RWPE2 (cell line): ENCODE measurements at regions not wholly inside any gene's neighbourhood (a gene's known extent, or its start where the extent isn't known, plus 50 kb on each side); places are given as distances from the start of the nearest gene placed in this dataset.

Experiments used
- ATAC-seq: fragments of 200-7000 bp; cut with Tn5 transposase; 3 replicates; pipeline ENCODE4 v1.9.1; 2021; ENCODE audit warnings: low read depth
- DNase-seq: peaks from one replicate; pipeline ENCODE4 v3.0.0-alpha.2; 2020; ENCODE audit warnings: low spot score
- H3K27ac ChIP-seq: fragments of 450-650 bp; 2 replicates; pipeline ENCODE4 v1.5.1; 2017; ENCODE audit warnings: mild to moderate bottlenecking; ENCODE audit not compliant: poor library complexity, severe bottlenecking
- H3K27me3 ChIP-seq: fragments of 250-450 bp; sonication (Bioruptor Pico); 2 replicates; pipeline ENCODE4 v1.5.1; 2021; ENCODE audit warnings: mild to moderate bottlenecking, moderate library complexity; ENCODE audit not compliant: insufficient read depth, poor library complexity, severe bottlenecking
- H3K36me3 ChIP-seq: fragments of 250-450 bp; sonication (Bioruptor Pico); 2 replicates; pipeline ENCODE4 v1.5.1; 2020; ENCODE audit warnings: low read depth, mild to moderate bottlenecking, moderate library complexity
- H3K4me1 ChIP-seq: fragments of 250-450 bp; sonication (Bioruptor Pico); 2 replicates; pipeline ENCODE4 v1.5.1; 2021; ENCODE audit warnings: mild to moderate bottlenecking, moderate library complexity; ENCODE audit not compliant: insufficient read depth, poor library complexity, severe bottlenecking
- H3K4me3 ChIP-seq: fragments of 250-450 bp; sonication (Bioruptor Pico); 2 replicates; pipeline ENCODE4 v1.5.1; 2021; ENCODE audit warnings: mild to moderate bottlenecking, moderate library complexity; ENCODE audit not compliant: severe bottlenecking
- H3K9me3 ChIP-seq: fragments of 250-450 bp; sonication (Bioruptor Pico); 2 replicates; pipeline ENCODE4 v1.5.1; 2021; ENCODE audit warnings: mild to moderate bottlenecking, moderate library complexity; ENCODE audit not compliant: severe bottlenecking
- TF ChIP-seq, protein P1 (sequence below): fragments of 450-650 bp; IDR thresholded peaks from one replicate; pipeline ENCODE4 v1.5.1; 2017; ENCODE audit warnings: mild to moderate bottlenecking, moderate library complexity; ENCODE audit not compliant: poor library complexity, severe bottlenecking

DNA sequence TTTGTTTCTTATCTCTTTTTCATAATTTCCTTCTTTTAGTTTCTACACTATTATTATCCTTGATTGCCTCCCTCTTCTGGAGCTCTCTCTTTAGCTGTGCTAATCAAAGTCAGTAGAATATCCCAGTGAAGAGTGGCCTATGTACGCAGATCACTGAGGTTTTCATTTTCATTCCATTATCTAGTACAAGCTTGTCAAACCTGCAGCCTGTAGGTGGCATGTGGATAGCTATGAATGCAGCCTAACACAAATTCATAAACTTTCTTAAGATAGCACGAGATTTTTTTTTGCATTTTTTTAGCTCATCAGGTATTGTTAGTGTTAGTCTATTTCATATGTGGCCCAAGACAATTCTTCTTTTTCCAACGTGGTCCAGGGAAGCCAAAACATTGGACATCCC is 825.7 kb upstream of the MAP3K7 start:
- Histone ChIP-seq H3K4me1 (no peaks in the 10 kb centered on the region), H3K27ac (no peak overlapping the region), H3K9me3 (no peaks in the 10 kb centered on the region), H3K4me3 (no peak overlapping the region), H3K36me3 (no peaks in the 10 kb centered on the region), H3K27me3 (peaks cover 4% of the 10 kb centered on the region)
- TF ChIP-seq, protein P1, sequence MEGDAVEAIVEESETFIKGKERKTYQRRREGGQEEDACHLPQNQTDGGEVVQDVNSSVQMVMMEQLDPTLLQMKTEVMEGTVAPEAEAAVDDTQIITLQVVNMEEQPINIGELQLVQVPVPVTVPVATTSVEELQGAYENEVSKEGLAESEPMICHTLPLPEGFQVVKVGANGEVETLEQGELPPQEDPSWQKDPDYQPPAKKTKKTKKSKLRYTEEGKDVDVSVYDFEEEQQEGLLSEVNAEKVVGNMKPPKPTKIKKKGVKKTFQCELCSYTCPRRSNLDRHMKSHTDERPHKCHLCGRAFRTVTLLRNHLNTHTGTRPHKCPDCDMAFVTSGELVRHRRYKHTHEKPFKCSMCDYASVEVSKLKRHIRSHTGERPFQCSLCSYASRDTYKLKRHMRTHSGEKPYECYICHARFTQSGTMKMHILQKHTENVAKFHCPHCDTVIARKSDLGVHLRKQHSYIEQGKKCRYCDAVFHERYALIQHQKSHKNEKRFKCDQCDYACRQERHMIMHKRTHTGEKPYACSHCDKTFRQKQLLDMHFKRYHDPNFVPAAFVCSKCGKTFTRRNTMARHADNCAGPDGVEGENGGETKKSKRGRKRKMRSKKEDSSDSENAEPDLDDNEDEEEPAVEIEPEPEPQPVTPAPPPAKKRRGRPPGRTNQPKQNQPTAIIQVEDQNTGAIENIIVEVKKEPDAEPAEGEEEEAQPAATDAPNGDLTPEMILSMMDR, result no peak
- ATAC-seq, result no peak
- DNase-seq, result no peak

DNA sequence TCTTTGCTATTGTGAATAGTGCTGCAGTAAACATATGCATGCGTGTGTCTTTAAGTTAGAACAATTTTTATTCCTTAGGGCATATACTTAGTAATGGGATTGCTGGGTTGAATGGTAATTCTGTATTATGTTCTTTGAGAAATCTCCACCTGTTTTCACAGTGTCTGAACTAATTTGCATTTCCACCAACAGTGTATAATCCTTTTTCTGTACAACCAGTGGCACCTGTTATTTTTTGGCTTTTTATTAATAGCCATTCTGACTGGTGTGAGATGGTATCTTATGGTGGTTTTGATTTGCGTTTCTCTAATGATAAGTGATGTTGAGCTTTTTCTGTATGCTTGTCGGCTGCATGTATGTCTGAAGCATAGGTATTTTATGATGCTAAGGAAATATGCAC is 820.8 kb upstream of the MAP3K7 start:
- ATAC-seq, result no peak
- TF ChIP-seq, protein P1, result no peak
- H3K27ac ChIP-seq, result no peak overlapping the region

DNA sequence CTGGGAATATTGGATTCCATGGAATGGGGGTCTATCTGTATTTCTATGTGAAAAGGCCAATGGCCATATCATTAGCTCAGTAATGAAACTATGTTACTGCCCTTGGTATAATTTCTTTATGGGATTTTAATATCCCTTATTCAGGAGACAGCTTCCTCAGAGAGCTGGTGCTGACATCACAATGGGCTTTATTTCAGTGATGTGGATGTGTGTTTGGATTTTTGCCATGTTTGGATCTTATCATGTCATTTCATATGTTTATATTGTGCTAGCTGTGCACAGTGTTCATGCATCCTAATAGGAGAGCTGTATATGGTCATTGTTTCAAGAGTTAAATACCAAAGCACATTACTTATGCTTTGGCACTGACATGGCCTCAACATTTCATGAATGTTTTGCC is 806.1 kb upstream of the MAP3K7 start:
- TF ChIP-seq, protein P1, result no peak
- ATAC-seq, result no peak
- H3K9me3 ChIP-seq, result no peaks in the 10 kb centered on the region
- H3K4me3 ChIP-seq, result no peak overlapping the region
- H3K4me1 ChIP-seq, result no peaks in the 10 kb centered on the region
- H3K36me3 ChIP-seq, result no peaks in the 10 kb centered on the region
- no peaks in the 10 kb centered on the region for H3K27me3 ChIP-seq
- no peak for DNase-seq
- no peak overlapping the region for H3K27ac ChIP-seq

More for the DNA sequence above, 820.8 kb upstream of the MAP3K7 start:
- H3K9me3 ChIP-seq, result no peaks in the 10 kb centered on the region
- H3K4me1 ChIP-seq, result no peaks in the 10 kb centered on the region
- H3K4me3 ChIP-seq, result no peak overlapping the region
- H3K36me3 ChIP-seq, result no peaks in the 10 kb centered on the region
- DNase-seq, result no peak
- H3K27me3 ChIP-seq, result no peaks in the 10 kb centered on the region

DNA sequence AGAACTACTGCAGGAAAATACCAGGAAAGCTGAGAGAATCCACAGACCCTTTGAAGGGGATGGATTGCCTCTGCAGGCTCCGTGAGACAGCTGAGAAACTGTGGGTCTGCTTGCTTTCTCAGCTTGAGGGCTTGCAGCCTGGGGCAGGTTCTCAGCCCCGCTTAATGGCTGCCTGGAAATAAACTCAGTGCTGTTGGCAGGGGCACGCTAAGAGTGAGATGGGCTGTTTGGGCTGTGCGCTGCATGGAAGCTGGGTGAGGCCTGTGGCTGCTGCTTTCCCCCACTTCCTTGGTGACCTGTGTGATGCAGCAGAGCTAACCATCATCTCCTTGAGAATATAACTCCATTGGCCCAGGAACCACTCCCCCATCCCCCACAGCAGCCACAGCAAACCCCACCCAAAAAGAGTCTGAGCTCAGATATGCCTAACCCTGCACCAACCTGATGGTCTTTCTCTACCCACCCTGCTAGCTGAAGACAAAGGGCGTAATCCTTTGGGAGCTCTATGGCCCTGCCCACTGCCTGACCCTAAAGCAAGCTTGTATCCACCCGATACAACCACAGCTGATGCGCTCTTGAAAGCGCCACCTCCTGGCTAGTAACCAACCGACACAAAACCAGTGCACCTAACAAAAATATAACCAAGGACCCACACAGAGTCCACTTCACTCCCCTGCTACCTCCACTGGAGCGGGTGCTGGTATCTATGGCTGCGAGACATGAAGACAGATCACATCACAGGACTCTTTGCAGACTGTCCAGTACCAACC is 800.6 kb upstream of the MAP3K7 start:
- Histone ChIP-seq H3K4me1 (no peaks in the 10 kb centered on the region), H3K9me3 (no peaks in the 10 kb centered on the region), H3K27me3 (no peaks in the 10 kb centered on the region), H3K27ac (no peak overlapping the region), H3K36me3 (no peaks in the 10 kb centered on the region), H3K4me3 (no peak overlapping the region)
- TF ChIP-seq, protein P1, result no peak
- DNase-seq (no peak), ATAC-seq (no peak)

DNA sequence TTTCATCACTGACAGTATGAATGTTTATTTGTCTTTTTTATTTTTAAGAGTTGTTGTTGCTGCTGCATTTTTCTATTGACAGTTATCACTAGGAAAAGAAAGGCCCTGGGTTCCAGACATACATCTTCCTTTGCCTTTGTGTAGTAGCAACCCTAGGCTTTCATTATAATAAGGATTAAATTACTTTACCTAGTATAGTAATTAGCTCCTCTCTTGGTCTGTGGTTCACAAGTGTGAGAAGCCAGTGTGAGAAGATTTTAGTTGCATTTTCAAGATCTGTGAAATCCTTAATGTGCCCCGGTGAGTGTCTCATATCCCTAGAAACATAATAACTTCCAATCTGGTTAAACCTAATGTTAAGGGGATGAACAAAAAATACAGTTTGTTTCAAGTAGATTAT is 799.3 kb upstream of the MAP3K7 start:
- TF ChIP-seq, protein P1, result no peak
- no peak overlapping the region for H3K4me3 ChIP-seq
- no peaks in the 10 kb centered on the region for H3K4me1 ChIP-seq
- no peaks in the 10 kb centered on the region for H3K9me3 ChIP-seq
- ATAC-seq (no peak), DNase-seq (no peak)
- no peaks in the 10 kb centered on the region for H3K27me3 ChIP-seq
- H3K36me3 ChIP-seq, result no peaks in the 10 kb centered on the region
- H3K27ac ChIP-seq, result no peak overlapping the region
